SHP77 (cell line): ENCODE measurements at regions not wholly inside any gene's neighbourhood (a gene's known extent, or its start where the extent isn't known, plus 50 kb on each side); places are given as distances from the start of the nearest gene placed in this dataset.
"Not testable (repeated sequence)": the region's sequence is repeated elsewhere in the genome, so short reads cannot be mapped to it uniquely, and the experiment has no call there.

Experiments used
- DNase-seq, 2 experiments: peaks; one replicate each; lab custom pipeline; 2025; lab: John Stamatoyannopoulos, UW

DNA sequence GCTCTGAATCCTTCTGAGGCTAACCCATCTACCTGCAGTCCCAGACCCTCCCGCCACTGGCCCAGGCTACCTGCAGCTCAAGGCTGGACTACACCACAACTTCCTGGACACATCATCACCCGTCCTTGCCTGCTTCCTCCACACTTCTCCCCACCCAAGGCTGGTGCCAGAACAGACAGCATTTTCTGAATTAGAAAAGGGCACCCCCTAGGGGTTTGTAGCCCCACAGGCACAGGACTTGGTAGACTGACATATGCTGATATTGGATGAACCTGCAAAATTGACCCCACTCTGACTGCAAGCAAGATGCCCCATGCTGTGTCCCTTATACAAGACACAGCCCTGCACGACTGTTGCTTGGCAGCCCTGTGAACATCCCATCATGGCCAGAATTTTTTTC is 271.5 kb upstream of the C16orf82 start:
- DNase-seq: peak; percentile 28 to 61

- DNase-seq: no peak
Measured at GRCh38 chr16:26801628-26802027, 265.1 kb upstream of the C16orf82 start.

DNA sequence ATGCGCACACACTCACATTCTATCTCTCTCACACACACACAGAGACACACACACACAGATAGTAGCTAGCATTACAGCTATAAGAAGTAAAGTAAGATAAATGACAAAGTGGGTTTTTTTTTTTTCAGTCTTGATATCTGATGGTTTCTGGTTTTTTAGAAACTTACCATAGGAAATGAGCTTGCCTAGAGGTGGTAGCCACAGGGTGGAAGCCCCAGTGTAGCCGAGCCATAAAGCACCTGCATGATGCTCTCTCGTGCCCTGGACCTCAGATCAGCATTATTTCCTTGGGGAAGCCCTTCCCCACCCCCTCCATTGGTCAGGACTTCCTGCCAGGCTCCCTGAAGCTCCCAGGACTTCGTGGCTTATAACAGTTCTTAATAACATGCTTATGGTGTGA is 264.3 kb upstream of the C16orf82 start:
- no peak for DNase-seq

GRCh38 chr16:26802965-26803364 is 263.8 kb upstream of the C16orf82 start:
- no peak for DNase-seq

DNA sequence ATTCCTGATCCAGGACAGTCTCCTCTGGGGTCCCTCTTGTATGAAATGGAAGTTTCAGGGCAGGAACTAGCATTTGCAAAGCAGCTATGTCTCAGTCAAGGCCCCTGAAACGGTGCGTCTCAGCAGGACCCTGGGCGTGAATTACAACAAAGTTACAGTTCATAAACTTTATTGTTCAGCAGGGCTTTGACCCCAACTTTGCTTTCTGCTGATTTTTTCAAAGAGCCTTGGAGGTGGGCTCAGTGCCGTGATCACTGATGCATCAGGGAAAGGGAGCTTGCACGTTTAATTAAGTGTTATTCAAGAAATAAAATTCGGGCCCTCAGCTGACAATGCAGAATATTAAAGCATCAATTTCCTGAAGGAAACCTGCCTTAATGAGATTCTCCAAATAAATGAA is 260.1 kb upstream of the C16orf82 start:
- DNase-seq: no peak

DNA sequence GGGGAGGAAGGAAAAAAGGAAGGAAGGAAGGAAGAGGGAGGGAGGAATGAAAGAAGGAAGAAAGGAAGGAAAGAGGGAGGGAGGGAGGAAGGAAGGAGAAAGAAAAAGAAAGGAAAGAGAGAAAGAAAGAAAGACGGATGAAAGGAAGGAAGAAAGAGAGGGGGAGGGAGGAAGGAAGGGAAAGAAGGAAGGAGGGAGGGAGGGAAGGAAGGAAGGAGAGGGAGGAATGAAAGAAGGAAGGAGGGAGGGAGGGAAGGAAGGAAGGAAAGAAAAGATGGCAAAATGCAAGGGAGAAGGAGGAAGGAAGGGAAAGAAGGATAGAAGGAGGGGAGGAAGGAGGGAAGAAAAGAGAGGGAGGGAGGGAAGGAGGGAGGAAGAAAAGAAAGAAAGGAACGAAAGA is 257.3 kb upstream of the C16orf82 start:
- DNase-seq: no peak

- DNase-seq: no peak
Measured at GRCh38 chr16:26816266-26816665, 250.5 kb upstream of the C16orf82 start.

DNA sequence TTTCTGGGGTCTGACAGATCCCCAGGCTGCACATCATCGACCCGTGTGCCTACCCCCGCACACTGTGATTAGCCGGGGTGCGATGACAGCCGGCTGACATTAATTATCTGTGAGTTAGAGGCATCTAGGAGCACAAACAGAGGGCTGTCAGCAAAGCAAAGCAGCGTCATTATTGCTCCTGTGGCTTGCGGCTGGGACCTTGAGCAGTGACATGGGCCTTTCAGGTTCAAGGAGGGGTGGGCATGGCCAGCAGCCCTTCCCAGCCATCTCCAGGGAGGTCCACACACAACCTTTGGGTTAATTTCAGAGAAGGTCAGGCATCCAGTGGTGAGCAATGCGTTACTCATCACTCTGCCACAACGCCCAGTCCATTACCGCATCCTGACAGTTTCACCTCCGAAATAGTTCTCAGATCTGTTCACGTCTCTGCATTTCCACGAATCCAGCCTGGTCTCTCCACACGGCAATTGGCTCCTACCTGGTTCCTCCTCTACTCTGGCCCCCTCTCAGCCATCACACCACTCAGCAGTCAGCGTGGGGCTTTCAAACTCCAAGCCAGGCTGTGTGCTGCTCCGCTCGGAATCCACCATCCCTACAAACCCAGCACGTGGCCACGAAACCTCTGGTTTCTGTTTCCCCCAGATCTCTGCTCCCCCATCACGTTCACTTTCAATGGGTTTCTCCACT is 249.7 kb upstream of the C16orf82 start:
- no peak for DNase-seq

DNA sequence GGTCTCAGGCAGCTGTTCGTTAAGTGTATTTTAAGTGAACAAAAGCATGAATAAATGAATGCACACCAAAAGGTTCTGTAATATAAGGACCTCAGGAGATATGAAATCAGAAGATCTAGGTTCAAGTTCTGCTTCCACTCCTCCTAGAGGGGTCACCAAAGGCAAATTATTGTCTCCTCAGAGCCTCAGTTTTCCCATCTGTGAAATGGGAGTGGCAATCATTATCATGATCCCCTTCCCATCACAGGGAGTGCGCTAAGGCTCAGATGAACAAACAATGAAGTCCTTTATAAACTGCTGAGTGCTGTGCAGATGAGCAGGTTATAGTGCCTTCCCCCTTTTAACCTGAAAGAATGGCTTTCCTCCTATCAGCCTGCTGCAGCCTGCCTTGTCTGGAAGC is 248.3 kb upstream of the C16orf82 start:
- DNase-seq: no peak

- DNase-seq: no peak
Measured at GRCh38 chr16:26824469-26824868, 242.3 kb upstream of the C16orf82 start.

DNA sequence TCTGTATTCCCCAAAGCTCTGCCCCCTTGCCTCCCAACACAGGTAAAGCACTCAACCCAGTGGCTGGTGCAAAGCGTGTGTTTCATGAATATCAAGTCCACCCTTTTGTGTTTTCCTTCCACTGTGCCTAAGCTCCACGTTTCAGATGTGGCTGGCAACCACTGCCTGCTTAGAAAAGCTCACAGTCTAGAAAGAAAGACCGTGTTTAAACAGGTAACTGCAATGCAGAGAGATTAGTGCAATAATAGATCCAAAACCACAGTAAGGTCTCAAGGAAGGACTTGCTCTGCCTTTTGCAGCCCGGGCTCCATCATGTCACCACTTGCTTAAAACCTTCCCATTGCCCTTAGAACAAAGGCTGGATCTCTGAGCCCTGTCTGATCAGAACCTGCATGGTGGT is 240.2 kb upstream of the C16orf82 start:
- no peak for DNase-seq

GRCh38 chr16:26827386-26827785 is 239.3 kb upstream of the C16orf82 start:
- DNase-seq: no peak

- peak; percentile 31 to 53 for DNase-seq
Measured at GRCh38 chr16:26830428-26831127, 236.1 kb upstream of the C16orf82 start.

GRCh38 chr16:26836114-26836513 is 230.6 kb upstream of the C16orf82 start:
- not testable (repeated sequence) for DNase-seq

- no peak for DNase-seq
Measured at GRCh38 chr16:26838931-26839330, 227.8 kb upstream of the C16orf82 start.

DNA sequence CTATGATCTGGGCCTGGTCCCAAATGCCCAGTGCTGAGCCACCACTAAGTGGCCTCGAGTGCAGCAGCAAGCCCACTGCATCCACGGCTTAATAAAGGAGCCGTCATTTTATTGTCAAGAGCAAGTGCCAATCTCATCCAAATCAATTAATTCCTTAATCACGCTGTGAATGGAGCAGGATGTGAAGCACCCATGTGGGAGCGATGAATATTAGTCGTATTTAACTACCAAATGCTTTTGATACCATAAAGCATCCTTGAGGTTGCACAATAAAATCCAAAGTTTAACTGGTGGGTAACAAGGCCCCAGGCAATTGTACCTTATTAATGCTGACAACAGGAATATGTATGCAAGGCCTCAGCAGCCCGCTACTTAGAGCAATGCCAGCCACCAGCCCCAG is 226.0 kb upstream of the C16orf82 start:
- DNase-seq: no peak

DNA sequence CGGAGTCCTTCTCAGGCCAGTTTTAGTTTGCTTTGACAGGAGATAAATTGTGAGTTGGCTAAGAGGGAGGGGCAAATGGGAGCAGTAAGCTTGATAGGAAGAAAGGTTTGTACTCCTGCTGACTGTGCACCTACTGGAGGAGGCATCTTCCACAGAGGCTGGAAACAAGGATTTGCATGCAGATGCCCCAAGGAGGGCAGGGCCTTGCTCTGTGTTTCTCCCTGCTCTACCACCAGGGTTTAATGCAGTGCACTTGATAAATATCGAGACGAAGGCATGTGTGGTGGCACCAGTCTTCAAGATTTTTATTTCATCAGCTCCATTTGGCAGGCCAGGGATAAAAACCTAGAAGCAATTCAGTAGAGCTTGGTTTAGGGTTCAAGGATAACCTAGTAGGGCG is 210.5 kb upstream of the C16orf82 start:
- no peak for DNase-seq

DNA sequence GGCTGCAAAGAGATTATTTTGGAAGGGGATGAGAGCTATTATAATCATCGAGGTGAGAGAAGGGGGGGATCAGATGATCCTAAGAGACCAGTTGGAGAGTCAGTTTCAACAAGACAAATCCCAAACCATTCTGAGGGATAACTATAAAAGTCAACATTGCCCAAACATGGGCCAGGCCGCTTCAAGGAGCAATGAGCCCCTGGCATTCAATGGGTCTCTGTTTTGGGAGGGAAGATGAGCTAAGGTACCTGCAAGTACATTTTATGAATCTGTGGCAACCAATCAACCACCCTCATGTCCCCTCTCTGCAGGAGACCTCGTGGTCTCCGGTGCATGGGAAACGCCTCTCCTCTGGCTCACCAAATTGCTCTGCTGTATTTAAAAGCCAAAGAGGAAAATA is 209.9 kb upstream of the C16orf82 start:
- no peak for DNase-seq

DNA sequence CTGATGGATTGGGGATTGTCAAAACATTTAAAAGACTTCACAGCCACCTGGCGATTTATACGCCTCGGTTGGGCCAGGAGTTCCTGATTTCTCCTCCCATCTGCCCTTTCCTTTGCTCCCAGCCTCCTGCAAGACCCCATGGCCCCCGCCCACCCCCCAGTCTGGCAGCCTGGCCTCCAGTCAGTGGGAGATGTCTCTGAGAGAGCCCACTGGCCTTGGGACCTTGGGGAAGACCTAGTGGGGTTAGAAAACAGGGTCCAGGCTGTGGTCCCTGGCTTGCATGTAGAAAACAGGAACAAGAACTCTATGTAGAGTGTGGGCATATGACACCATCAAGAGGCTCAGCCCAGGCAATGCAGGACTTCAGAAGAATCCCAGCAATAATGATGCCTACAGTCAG is 209.4 kb upstream of the C16orf82 start:
- DNase-seq: no peak

DNA sequence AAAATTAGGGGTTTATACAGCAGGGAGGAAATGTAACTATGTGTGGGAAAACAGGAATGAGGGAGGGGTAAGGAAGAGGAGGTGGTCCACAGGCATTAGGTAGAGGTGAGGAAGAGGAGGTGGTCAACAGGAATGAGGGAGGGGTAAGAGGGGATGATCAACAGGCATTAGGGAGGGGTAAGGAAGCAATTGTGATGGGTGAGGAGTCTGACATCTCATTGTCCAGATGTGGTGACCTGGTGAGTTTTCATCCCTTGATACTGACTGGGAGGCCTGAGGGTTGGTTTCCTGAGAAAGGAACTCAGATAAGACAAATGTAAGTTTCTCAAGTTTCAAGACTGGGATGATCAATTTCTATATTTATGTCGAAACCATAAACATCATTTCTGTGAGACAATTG is 206.2 kb upstream of the C16orf82 start:
- DNase-seq: no peak

GRCh38 chr16:26863931-26864330 is 202.8 kb upstream of the C16orf82 start:
- peak; percentile 60 to 64 for DNase-seq

DNA sequence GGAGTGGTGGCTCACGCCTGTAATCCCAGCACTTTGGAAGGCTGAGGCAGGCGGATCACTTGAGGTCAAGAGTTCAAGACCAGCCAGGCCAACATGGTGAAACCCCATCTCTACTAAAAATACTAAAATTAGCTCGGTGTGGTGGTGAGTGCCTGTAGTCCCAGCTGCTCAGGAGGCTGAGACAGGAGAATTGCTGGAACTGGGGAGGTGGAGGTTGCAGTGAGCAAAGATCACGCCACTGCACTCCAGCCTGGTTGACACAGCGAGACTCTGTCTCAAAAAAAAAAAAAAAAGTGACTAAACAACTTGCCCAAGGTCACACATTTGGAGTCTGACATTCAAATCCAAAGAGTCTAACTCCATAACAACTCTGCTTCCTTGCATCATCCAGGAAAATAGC is 192.4 kb upstream of the C16orf82 start:
- DNase-seq: not testable (repeated sequence)

- no peak for DNase-seq
Measured at GRCh38 chr16:26877421-26877820, 189.3 kb upstream of the C16orf82 start.

DNA sequence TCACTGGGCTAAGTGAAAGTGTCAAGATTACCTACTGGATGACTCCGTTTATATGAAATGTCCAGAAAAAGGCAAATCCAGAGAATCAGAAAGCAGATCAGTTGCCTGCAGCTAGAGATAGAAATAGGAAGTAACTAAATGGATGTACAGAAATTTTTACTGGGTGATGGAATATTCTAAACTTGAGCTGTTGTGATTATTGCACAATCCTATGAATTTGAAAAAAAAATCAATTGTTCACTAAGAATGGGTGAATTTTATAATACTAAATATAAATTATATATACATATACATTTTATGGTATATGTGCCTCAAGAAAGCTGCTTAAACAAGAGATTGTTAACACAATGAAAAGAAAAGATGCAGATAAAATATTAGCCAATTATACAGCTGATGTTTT is 181.1 kb upstream of the C16orf82 start:
- DNase-seq: no peak
